A673 (cell line): ENCODE measurements at regions not wholly inside any gene's neighbourhood (a gene's known extent, or its start where the extent isn't known, plus 50 kb on each side); places are given as distances from the start of the nearest gene placed in this dataset.

Source experiments
- BruUV-seq: library from RNA; stranded (reverse); fragments of 400-500 nt; replicated peaks from 2 replicates; lab custom pipeline; 2021; lab: Mats Ljungman, UMichigan
- CTCF ChIA-PET: fragments of 300-600 bp; sonication (Branson Sonifier 250); formaldehyde crosslinking; loops from one replicate; lab custom pipeline; 2022; ENCODE audit warnings: antibody characterized with exemption; lab: Charles Lee
- POLR2A ChIA-PET: fragments of 300-600 bp; sonication (Branson Sonifier 250); formaldehyde crosslinking; loops from one replicate; lab custom pipeline; 2022; ENCODE audit warnings: antibody characterized with exemption; ENCODE audit not compliant: low non-redundant PET; lab: Charles Lee
- DNase-seq: peaks from one replicate; pipeline ENCODE4 v3.0.0-alpha.2; 2015; ENCODE audit warnings: low spot score
- H3K27ac ChIP-seq: fragments of 200-600 bp; sonication (generic); 2 replicates; pipeline ENCODE4 v1.5.1; 2016; ENCODE audit warnings: mixed run types, low read depth, mild to moderate bottlenecking, mixed read lengths, antibody characterized with exemption, low read length; ENCODE audit not compliant: poor library complexity, severe bottlenecking
- H3K27me3 ChIP-seq: fragments of 200-600 bp; sonication (generic); replicated peaks from 2 replicates; pipeline ENCODE4 v1.6.1; 2017; ENCODE audit warnings: mixed run types, low read depth, mild to moderate bottlenecking, mixed read lengths, antibody characterized with exemption, low read length; ENCODE audit not compliant: insufficient read depth, poor library complexity
- H3K36me3 ChIP-seq: fragments of 200-600 bp; sonication (generic); 2 replicates; pipeline ENCODE4 v1.6.1; 2016; ENCODE audit warnings: mixed run types, mild to moderate bottlenecking, mixed read lengths, antibody characterized with exemption, low read length; ENCODE audit not compliant: insufficient read depth, poor library complexity, severe bottlenecking
- H3K4me1 ChIP-seq: fragments of 200-600 bp; sonication (generic); 2 replicates; pipeline ENCODE4 v1.6.1; 2017; ENCODE audit warnings: mixed run types, mild to moderate bottlenecking, mixed read lengths, antibody characterized with exemption, low read length; ENCODE audit not compliant: insufficient read depth, poor library complexity, severe bottlenecking
- H3K4me3 ChIP-seq: fragments of 200-600 bp; sonication (generic); 2 replicates; pipeline ENCODE4 v1.5.1; 2016; ENCODE audit warnings: low read depth, mixed run types, mild to moderate bottlenecking, mixed read lengths, low read length; ENCODE audit not compliant: poor library complexity, severe bottlenecking
- H3K9me3 ChIP-seq: fragments of 200-600 bp; sonication (generic); 2 replicates; pipeline ENCODE4 v1.6.1; 2016; ENCODE audit warnings: mixed run types, low read depth, mild to moderate bottlenecking, mixed read lengths, antibody characterized with exemption, low read length; ENCODE audit not compliant: poor library complexity, severe bottlenecking
- CTCF ChIP-seq: fragments of 300-800, 200-600 bp; sonication (generic); conservative IDR thresholded peaks from 2 replicates; pipeline ENCODE4 v1.5.1; 2017; ENCODE audit warnings: low read depth, mild to moderate bottlenecking, antibody characterized with exemption, low read length, moderate library complexity, mixed read lengths
- EZH2 ChIP-seq: fragments of 200-600 bp; sonication (generic); IDR thresholded peaks from 2 replicates; pipeline ENCODE4 v1.6.1; 2017; ENCODE audit warnings: borderline replicate concordance, low read depth, mild to moderate bottlenecking, mixed read lengths, antibody characterized with exemption, low read length; ENCODE audit not compliant: poor library complexity, severe bottlenecking
- intact Hi-C: fragments of 100-400 bp; cut with micrococcal nuclease; formaldehyde crosslinking; loops from one replicate; pipeline ENCODE4 v1.10.0; 2022; ENCODE audit not compliant: unreplicated experiment

- Histone ChIP-seq H3K27ac (no peak overlapping the region), H3K9me3 (no peaks in the 10 kb centered on the region), H3K27me3 (no peaks in the 10 kb centered on the region), H3K4me1 (no peaks in the 10 kb centered on the region), H3K36me3 (no peaks in the 10 kb centered on the region), H3K4me3 (no peak overlapping the region)
- POLR2A ChIA-PET: no interaction called here
- BruUV-seq: no TSS peak
- no peak for DNase-seq
- TF ChIP-seq EZH2: no peak
- TF ChIP-seq CTCF: no peak
- intact Hi-C loops: no loop called here
- CTCF ChIA-PET: no interaction called here
Measured at GRCh38 chr4:164326056-164326455, 427.9 kb upstream of the SMIM31 start.

GRCh38 chr4:164337219-164337944 lies 416.5 kb upstream of the SMIM31 start:
- H3K4me3 ChIP-seq: no peak overlapping the region
- no TSS peak for BruUV-seq
- ChIA-PET CTCF (no interaction called here), POLR2A (no interaction called here)
- intact Hi-C loops: no loop called here
- no peaks in the 10 kb centered on the region for H3K36me3 ChIP-seq
- H3K9me3 ChIP-seq: peaks cover 15% of the 10 kb centered on the region
- no peaks in the 10 kb centered on the region for H3K27me3 ChIP-seq
- H3K4me1 ChIP-seq: no peaks in the 10 kb centered on the region
- no peak for DNase-seq
- H3K27ac ChIP-seq: no peak overlapping the region
- TF ChIP-seq EZH2 (no peak), CTCF (no peak)

- POLR2A ChIA-PET: no interaction called here
- CTCF ChIA-PET: no interaction called here
- Histone ChIP-seq H3K36me3 (no peaks in the 10 kb centered on the region), H3K9me3 (peaks cover 15% of the 10 kb centered on the region), H3K27ac (no peak overlapping the region), H3K4me1 (no peaks in the 10 kb centered on the region), H3K27me3 (no peaks in the 10 kb centered on the region), H3K4me3 (no peak overlapping the region)
- BruUV-seq: no TSS peak
- intact Hi-C loops: no loop called here
- TF ChIP-seq CTCF (no peak), EZH2 (no peak)
- no peak for DNase-seq
Measured at GRCh38 chr4:164343472-164343976, 410.4 kb upstream of the SMIM31 start.
